Activated B cell treated with CpG ODN at 0.5 μM for 24 hours (primary cell): ENCODE measurements at regions not wholly inside any gene's neighbourhood (a gene's known extent, or its start where the extent isn't known, plus 50 kb on each side); places are given as distances from the start of the nearest gene placed in this dataset.

Experiments
- ATAC-seq: fragments of 200-7000 bp; cut with Tn5 transposase; one replicate; pipeline ENCODE4 v1.10.0; 2021; ENCODE audit warnings: low read depth, mild to moderate bottlenecking, moderate library complexity
- CTCF ChIA-PET: fragments of 350-600 bp; sonication (Branson Sonifier 250); formaldehyde crosslinking; loops from one replicate; lab custom pipeline; 2021; ENCODE audit warnings: antibody characterized with exemption; lab: Charles Lee
- POLR2A ChIA-PET: fragments of 350-600 bp; sonication (Branson Sonifier 250); formaldehyde crosslinking; loops from one replicate; lab custom pipeline; 2021; ENCODE audit warnings: antibody characterized with exemption; lab: Charles Lee
- DNase-seq: peaks from one replicate; pipeline ENCODE4 v3.0.0; 2022
- H3K27ac Mint-ChIP-seq: one replicate; pipeline ENCODE4 v1.8.0; 2020; ENCODE audit warnings: mixed read lengths
- H3K27me3 Mint-ChIP-seq: one replicate; pipeline ENCODE4 v1.8.0; 2021; ENCODE audit warnings: mixed read lengths
- H3K36me3 Mint-ChIP-seq: one replicate; pipeline ENCODE4 v1.8.0; 2021; ENCODE audit warnings: low read depth, mixed read lengths
- H3K4me1 Mint-ChIP-seq: one replicate; pipeline ENCODE4 v1.8.0; 2021; ENCODE audit warnings: mixed read lengths
- H3K4me3 Mint-ChIP-seq: one replicate; pipeline ENCODE4 v1.8.0; 2020; ENCODE audit warnings: mild to moderate bottlenecking, mixed read lengths
- H3K9me3 Mint-ChIP-seq: one replicate; pipeline ENCODE4 v1.8.0; 2020; ENCODE audit warnings: mixed read lengths
- CTCF ChIP-seq: fragments of 200-600 bp; IDR thresholded peaks from one replicate; pipeline ENCODE4 v1.8.0; 2022; ENCODE audit warnings: antibody characterized with exemption, mild to moderate bottlenecking
- intact Hi-C: fragments of 100-400 bp; cut with micrococcal nuclease; formaldehyde crosslinking; loops from one replicate; pipeline ENCODE4 v1.15.1; 2024

GRCh38 chr2:82314836-82315472 lies 2010.4 kb upstream of the LRRTM1 start:
- H3K4me1 Mint-ChIP-seq = no peaks in the 10 kb centered on the region
- no peak for TF ChIP-seq CTCF
- DNase-seq = no peak
- intact Hi-C loops = no loop called here
- no peak overlapping the region for H3K4me3 Mint-ChIP-seq
- ATAC-seq = no peak
- no peaks in the 10 kb centered on the region for H3K27me3 Mint-ChIP-seq
- H3K36me3 Mint-ChIP-seq = no peaks in the 10 kb centered on the region
- CTCF ChIA-PET = no interaction called here
- peaks cover 2% of the 10 kb centered on the region for H3K9me3 Mint-ChIP-seq
- no peak overlapping the region for H3K27ac Mint-ChIP-seq
- POLR2A ChIA-PET = no interaction called here

- no peak for TF ChIP-seq CTCF
- ChIA-PET POLR2A (no interaction called here), CTCF (no interaction called here)
- Mint-ChIP-seq H3K9me3 (peaks cover 2% of the 10 kb centered on the region), H3K36me3 (no peaks in the 10 kb centered on the region), H3K27me3 (no peaks in the 10 kb centered on the region), H3K4me3 (no peak overlapping the region), H3K27ac (no peak overlapping the region), H3K4me1 (no peaks in the 10 kb centered on the region)
- DNase-seq (no peak), ATAC-seq (no peak)
- intact Hi-C loops = no loop called here
Observed at GRCh38 chr2:82307511-82307910, 2003.0 kb upstream of the LRRTM1 start.

- no peak for ATAC-seq
- H3K36me3 Mint-ChIP-seq = no peaks in the 10 kb centered on the region
- peaks cover 12% of the 10 kb centered on the region for H3K9me3 Mint-ChIP-seq
- H3K4me3 Mint-ChIP-seq = no peak overlapping the region
- ChIA-PET CTCF (no interaction called here), POLR2A (no interaction called here)
- no peaks in the 10 kb centered on the region for H3K27me3 Mint-ChIP-seq
- intact Hi-C loops = no loop called here
- TF ChIP-seq CTCF = no peak
- no peak overlapping the region for H3K27ac Mint-ChIP-seq
- H3K4me1 Mint-ChIP-seq = no peaks in the 10 kb centered on the region
- no peak for DNase-seq
Observed at GRCh38 chr2:82301506-82301905, 1997.0 kb upstream of the LRRTM1 start.

GRCh38 chr2:82289446-82289845 lies 1984.9 kb upstream of the LRRTM1 start:
- no peak for TF ChIP-seq CTCF
- Mint-ChIP-seq H3K9me3 (peaks cover 11% of the 10 kb centered on the region), H3K4me1 (no peaks in the 10 kb centered on the region), H3K4me3 (no peak overlapping the region), H3K27me3 (no peaks in the 10 kb centered on the region), H3K27ac (no peak overlapping the region), H3K36me3 (no peaks in the 10 kb centered on the region)
- DNase-seq (no peak), ATAC-seq (no peak)
- ChIA-PET CTCF (no interaction called here), POLR2A (no interaction called here)
- intact Hi-C loops = no loop called here

GRCh38 chr2:82283075-82283474 lies 1978.5 kb upstream of the LRRTM1 start:
- Mint-ChIP-seq H3K4me1 (no peaks in the 10 kb centered on the region), H3K27ac (no peak overlapping the region), H3K4me3 (no peak overlapping the region), H3K9me3 (peaks cover 9% of the 10 kb centered on the region), H3K27me3 (no peaks in the 10 kb centered on the region), H3K36me3 (no peaks in the 10 kb centered on the region)
- TF ChIP-seq CTCF = no peak
- intact Hi-C loops = no loop called here
- CTCF ChIA-PET = no interaction called here
- ATAC-seq (no peak), DNase-seq (no peak)
- POLR2A ChIA-PET = no interaction called here
